ENCODE measurements at regions not wholly inside any gene's neighbourhood (a gene's known extent, or its start where the extent isn't known, plus 50 kb on each side); places are given as distances from the start of the nearest gene placed in this dataset.

DNA sequence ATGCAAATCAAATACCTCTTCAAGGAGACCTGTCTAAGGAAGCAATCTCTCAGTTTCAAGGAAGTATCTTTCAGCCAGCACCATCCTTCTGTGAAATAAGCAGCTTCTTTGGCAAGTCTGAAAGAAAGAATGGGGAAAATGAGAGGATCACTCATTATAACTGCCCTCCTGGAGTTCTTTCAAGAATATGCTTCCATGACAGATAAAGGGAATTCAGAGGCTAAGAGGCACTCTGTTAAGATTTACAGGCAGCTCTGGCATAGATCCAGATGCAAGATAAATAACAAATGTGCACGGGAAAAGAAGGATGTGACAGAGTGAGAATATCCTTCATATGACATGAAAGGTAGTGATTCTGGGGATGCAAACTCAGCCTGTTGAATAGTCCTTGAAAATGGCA is 348.2 kb upstream of the CCNG1 start:
- Histone ChIP-seq H3K4me3 (no peak overlapping the region), H3K27ac (no peak overlapping the region), H3K36me3 (no peaks in the 10 kb centered on the region), H3K27me3 (no peaks in the 10 kb centered on the region), H3K4me1 (no peaks in the 10 kb centered on the region), H3K9me3 (no peaks in the 10 kb centered on the region)
- intact Hi-C loops (cut with DNase I; ENCODE audit: low total_unique reads) = no loop called here
- TF ChIP-seq, protein P1, sequence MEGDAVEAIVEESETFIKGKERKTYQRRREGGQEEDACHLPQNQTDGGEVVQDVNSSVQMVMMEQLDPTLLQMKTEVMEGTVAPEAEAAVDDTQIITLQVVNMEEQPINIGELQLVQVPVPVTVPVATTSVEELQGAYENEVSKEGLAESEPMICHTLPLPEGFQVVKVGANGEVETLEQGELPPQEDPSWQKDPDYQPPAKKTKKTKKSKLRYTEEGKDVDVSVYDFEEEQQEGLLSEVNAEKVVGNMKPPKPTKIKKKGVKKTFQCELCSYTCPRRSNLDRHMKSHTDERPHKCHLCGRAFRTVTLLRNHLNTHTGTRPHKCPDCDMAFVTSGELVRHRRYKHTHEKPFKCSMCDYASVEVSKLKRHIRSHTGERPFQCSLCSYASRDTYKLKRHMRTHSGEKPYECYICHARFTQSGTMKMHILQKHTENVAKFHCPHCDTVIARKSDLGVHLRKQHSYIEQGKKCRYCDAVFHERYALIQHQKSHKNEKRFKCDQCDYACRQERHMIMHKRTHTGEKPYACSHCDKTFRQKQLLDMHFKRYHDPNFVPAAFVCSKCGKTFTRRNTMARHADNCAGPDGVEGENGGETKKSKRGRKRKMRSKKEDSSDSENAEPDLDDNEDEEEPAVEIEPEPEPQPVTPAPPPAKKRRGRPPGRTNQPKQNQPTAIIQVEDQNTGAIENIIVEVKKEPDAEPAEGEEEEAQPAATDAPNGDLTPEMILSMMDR (IDR thresholded peaks at IDR 0.05) = no peak
- DNase-seq = no peak

DNA sequence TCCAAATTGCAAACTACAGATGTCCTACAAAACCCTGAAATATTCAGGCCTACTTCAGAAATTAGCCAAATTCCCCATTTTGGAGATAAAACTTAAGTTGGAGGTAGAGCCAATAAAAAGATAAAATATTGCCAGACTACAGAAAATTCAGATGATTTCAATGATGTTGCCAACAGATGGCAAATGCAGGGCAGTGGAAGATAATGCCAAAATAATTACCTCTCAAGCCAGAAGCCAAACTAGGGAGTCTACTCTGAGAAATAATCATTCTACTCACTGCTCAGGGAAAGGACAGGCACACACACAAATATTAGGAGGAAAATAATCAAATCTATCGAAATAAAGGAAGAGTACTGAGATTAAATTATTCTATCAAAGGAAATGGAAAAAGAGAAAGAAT is 347.5 kb upstream of the CCNG1 start:
- H3K4me3 ChIP-seq = no peak overlapping the region
- no peaks in the 10 kb centered on the region for H3K4me1 ChIP-seq
- no peaks in the 10 kb centered on the region for H3K36me3 ChIP-seq
- intact Hi-C loops (cut with DNase I; ENCODE audit: low total_unique reads) = no loop called here
- H3K9me3 ChIP-seq = no peaks in the 10 kb centered on the region
- DNase-seq = no peak
- TF ChIP-seq, protein P1 (IDR thresholded peaks at IDR 0.05) = no peak
- no peak overlapping the region for H3K27ac ChIP-seq
- no peaks in the 10 kb centered on the region for H3K27me3 ChIP-seq

DNA sequence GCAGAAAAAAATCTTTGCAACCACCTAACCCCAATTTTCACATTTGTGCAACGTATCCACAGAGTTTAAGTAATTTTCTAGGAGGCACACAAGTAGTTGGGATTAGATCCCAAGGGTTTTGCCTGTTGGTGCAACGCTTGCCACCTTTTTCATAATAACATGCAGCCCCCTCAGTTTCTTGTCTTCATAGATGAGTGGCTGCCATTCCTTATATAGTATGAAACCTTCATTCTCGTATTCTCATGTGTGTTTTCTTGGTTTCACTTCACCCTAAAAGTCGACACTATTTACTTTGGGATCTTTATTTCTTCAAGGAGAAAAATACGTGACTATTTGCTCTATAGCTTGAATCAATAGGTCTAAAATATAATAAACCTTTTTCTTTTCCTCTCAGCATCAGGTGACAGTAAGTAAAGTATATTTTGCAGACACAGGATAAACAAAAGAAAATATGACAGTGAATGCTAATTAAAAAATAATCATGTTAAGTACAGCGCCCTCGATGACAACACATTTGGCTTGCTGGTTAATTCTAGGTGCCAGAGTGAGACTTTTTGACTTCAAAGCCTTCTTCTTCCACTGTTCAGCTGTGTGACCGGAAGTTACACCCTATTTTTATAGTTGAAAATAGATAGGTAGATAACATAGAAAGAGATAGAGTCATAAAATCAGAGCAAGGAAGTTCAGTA is 342.8 kb upstream of the CCNG1 start:
- Histone ChIP-seq H3K27me3 (no peaks in the 10 kb centered on the region), H3K36me3 (no peaks in the 10 kb centered on the region), H3K4me3 (no peak overlapping the region), H3K9me3 (no peaks in the 10 kb centered on the region), H3K27ac (no peak overlapping the region), H3K4me1 (no peaks in the 10 kb centered on the region)
- intact Hi-C loops (cut with DNase I; ENCODE audit: low total_unique reads) = no loop called here
- TF ChIP-seq, protein P1 (IDR thresholded peaks at IDR 0.05) = no peak
- no peak for DNase-seq

DNA sequence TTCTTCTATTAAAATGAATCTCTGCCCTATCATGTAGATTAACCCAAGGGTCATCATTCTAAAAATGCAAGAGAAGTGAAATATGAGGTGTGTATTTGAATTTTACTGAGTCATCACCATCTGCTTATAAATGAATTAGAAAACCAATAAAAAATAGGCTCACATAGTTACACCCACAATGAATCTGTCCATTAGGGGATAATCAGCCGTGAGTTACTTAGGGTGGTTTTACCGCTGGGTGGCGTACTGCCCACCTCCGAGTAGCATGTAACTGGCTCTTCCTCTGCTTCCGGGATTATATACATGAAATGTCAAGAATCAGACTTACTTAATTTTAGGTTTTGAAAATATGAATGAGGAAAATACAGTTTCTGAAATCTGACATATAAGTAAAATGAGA is 332.9 kb upstream of the CCNG1 start:
- H3K4me3 ChIP-seq = no peak overlapping the region
- intact Hi-C loops (cut with DNase I; ENCODE audit: low total_unique reads) = no loop called here
- no peaks in the 10 kb centered on the region for H3K4me1 ChIP-seq
- H3K9me3 ChIP-seq = no peaks in the 10 kb centered on the region
- H3K27me3 ChIP-seq = no peaks in the 10 kb centered on the region
- TF ChIP-seq, protein P1 (IDR thresholded peaks at IDR 0.05) = no peak
- no peak overlapping the region for H3K27ac ChIP-seq
- no peak for DNase-seq
- H3K36me3 ChIP-seq = no peaks in the 10 kb centered on the region

DNA sequence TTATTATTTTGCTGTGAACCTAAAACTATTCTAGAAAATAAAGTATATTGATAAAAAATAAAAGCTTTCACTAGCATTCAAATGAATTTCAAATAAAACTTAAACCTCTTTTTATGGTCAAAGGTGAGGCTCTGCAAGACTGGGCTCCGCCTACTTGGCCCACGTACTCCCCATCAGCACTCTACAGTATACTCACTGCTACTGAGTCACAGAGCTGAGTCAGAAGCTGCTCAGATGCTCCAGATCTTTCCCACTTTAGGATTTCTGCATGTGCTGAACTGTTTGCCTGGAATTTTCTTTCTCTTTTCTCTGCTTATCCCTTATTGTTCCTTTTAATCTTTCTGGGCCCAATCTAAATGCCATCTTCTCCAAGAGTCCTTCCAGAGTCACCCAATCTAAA is 331.9 kb upstream of the CCNG1 start:
- intact Hi-C loops (cut with DNase I; ENCODE audit: low total_unique reads) = loop anchor here (5.0 kb wide), 1 partner anchor 132 kb away; no protein-coding TSS in a partner anchor
- Histone ChIP-seq H3K9me3 (no peaks in the 10 kb centered on the region), H3K4me1 (no peaks in the 10 kb centered on the region), H3K27ac (no peak overlapping the region), H3K4me3 (no peak overlapping the region), H3K36me3 (no peaks in the 10 kb centered on the region), H3K27me3 (no peaks in the 10 kb centered on the region)
- TF ChIP-seq, protein P1 (IDR thresholded peaks at IDR 0.05) = no peak
- no peak for DNase-seq

DNA sequence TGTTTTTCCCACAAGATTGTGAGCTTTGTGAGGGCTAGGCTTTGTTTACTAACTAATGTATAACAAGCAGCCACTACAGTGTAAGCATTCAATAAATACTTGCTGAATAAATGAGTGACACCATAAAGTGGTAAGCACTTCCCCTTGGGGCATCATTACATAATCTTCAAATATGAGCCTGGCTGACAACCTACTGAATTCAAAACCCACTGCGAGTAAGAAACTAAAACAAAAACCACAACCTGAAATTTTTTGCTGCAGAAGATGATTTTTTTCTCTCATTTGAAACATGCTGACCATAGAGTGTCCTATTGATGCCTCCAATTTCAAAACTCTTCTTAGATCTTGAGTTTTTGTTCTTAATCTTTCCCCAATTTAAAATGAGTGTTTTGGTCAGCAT is 331.3 kb upstream of the CCNG1 start:
- intact Hi-C loops (cut with DNase I; ENCODE audit: low total_unique reads) = loop anchor here (5.0 kb wide), 1 partner anchor 131 kb away; no protein-coding TSS in a partner anchor
- Histone ChIP-seq H3K9me3 (no peaks in the 10 kb centered on the region), H3K36me3 (no peaks in the 10 kb centered on the region), H3K4me3 (no peak overlapping the region), H3K4me1 (no peaks in the 10 kb centered on the region), H3K27ac (no peak overlapping the region), H3K27me3 (no peaks in the 10 kb centered on the region)
- TF ChIP-seq, protein P1 (IDR thresholded peaks at IDR 0.05) = no peak
- DNase-seq = no peak
